ENCODE measurements at regions not wholly inside any gene's neighbourhood (a gene's known extent, or its start where the extent isn't known, plus 50 kb on each side); places are given as distances from the start of the nearest gene placed in this dataset.

GRCh38 chr2:226497146-226497909, 302.3 kb downstream of the IRS1 start:
- TF ChIP-seq CTCF (IDR thresholded peaks at IDR 0.05; ENCODE audit: insufficient read depth, low read length): no peak
- TF ChIP-seq POLR2AphosphoS5 (IDR thresholded peaks at IDR 0.05; ENCODE audit: low read depth): no peak
- no peak for TF ChIP-seq REST (IDR thresholded peaks at IDR 0.05; ENCODE audit: insufficient replicate concordance, low read depth)
